Activated CD4-positive, alpha-beta T cell treated with anti-CD3 and anti-CD28 coated beads, Interleukin-2, amount 10 ng/mL, durations not matched to agents 24 days and 14 days (primary cell): ENCODE measurements at regions not wholly inside any gene's neighbourhood (a gene's known extent, or its start where the extent isn't known, plus 50 kb on each side); places are given as distances from the start of the nearest gene placed in this dataset.
A peak's percentile ranks its signal among the peaks of the same experiment; 100 is the strongest.

Experiments used
- DNase-seq: peaks from one replicate; pipeline ENCODE4 v3.0.0; 2022
- H3K27ac Mint-ChIP-seq: one replicate; pipeline ENCODE4 v1.8.0; 2022; ENCODE audit warnings: mild to moderate bottlenecking, mixed read lengths
- H3K27me3 Mint-ChIP-seq: one replicate; pipeline ENCODE4 v1.8.0; 2022; ENCODE audit warnings: mixed read lengths
- H3K36me3 Mint-ChIP-seq: one replicate; pipeline ENCODE4 v1.8.0; 2022; ENCODE audit warnings: low read depth, mild to moderate bottlenecking, mixed read lengths
- H3K4me1 Mint-ChIP-seq: one replicate; pipeline ENCODE4 v1.8.0; 2021; ENCODE audit warnings: mixed read lengths
- H3K4me3 Mint-ChIP-seq: one replicate; pipeline ENCODE4 v1.8.0; 2022; ENCODE audit warnings: mild to moderate bottlenecking, moderate library complexity, mixed read lengths
- H3K9me3 Mint-ChIP-seq: one replicate; pipeline ENCODE4 v1.8.0; 2021; ENCODE audit warnings: mixed read lengths
- intact Hi-C: fragments of 100-400 bp; cut with micrococcal nuclease; formaldehyde crosslinking; loops from one replicate; pipeline ENCODE4 v1.15.1; 2023

DNA sequence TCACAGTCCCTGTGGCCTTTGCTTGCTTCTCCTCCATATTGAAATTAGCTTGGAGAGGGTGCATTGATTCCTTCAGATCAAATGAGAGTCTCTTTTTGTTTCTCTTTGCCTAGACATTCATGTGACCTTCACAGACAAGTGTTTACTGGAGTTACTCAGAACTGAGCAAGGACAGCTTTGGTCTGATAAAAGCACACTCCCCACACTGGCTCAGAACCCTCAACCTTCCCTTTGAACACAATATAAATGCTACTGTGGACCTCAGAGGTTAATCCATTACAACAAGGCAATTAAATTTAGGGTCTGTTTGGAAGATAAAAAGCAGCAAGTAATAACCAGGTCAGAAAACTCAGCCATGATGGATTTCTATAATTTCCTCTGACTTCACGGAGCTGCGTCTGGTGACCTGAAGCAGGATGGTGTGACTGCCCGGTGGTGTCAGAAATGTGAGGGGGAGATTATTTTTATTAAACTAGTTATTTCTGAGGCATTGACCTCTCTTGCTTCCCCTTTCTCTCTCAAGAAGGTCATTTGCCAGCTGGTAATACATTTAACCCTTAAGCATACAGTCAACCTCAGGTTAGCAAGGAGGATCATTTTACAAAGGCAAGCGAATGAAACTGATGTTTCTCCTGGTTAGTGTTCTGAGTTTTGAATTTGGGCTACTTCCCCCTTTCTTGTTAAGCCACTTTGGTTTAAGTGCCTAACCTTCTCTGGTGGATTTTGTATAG, 208.2 kb downstream of the CLIC5 start:
- H3K27ac Mint-ChIP-seq: no peak overlapping the region

DNA sequence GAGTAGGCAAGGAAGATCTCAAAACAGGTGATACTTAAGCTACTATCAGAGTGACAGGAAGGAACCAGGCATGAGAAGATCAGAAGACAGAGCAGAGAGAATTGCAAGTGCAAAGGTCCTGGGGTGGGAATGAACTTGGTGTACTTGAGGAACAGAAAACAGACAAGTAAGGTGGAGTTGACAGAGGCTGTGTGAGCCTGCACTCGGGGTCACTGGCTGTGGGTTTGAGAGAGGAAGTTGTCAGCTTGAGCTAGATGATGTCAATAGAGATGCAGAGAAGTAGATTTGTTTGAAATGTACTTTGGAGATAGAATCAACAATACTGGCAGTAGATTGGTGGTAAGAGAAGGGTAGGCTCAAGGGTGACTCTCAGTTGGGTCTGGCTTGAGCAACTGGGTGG, 209.5 kb downstream of the CLIC5 start:
- H3K4me1 Mint-ChIP-seq: peaks cover 14% of the 10 kb centered on the region
- H3K27ac Mint-ChIP-seq: no peak overlapping the region
- no peak overlapping the region for H3K4me3 Mint-ChIP-seq
- no peak for DNase-seq
- no peaks in the 10 kb centered on the region for H3K36me3 Mint-ChIP-seq
- H3K9me3 Mint-ChIP-seq: peaks cover 15% of the 10 kb centered on the region
- no peaks in the 10 kb centered on the region for H3K27me3 Mint-ChIP-seq
- intact Hi-C loops: loop anchor here (10.0 kb wide), 4 partner anchors 209 to 641 kb away; partner anchors contain the start of gene CLIC5

More for the DNA sequence above, 208.2 kb downstream of the CLIC5 start:
- DNase-seq: no peak
- Mint-ChIP-seq H3K9me3 (peaks cover 16% of the 10 kb centered on the region), H3K4me1 (peaks cover 1% of the 10 kb centered on the region), H3K27me3 (no peaks in the 10 kb centered on the region), H3K4me3 (no peak overlapping the region), H3K36me3 (no peaks in the 10 kb centered on the region)
- intact Hi-C loops: loop anchor here (10.0 kb wide), 4 partner anchors 207 to 643 kb away; partner anchors contain the start of gene CLIC5

DNA sequence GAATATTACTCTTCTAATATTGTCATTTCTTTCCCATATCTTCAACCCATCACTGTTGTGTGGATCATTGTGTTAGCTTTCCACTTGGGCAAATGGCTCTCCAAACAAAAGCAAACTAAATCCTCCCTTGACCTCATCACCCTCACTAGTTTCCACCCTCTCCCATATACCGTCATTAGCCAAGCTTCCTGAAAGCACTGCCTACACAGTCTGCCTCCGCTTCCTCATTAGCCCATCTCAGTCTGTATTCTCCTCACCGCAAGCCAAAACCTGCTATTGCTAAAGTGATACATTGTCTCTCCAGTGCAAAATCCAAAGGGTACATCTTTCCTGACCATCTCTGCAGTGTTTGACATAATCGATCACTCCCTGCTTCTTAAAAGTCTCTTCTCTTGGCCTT, 212.6 kb downstream of the CLIC5 start:
- DNase-seq: no peak
- intact Hi-C loops: loop anchor here (2.0 to 10.0 kb wide), 9 partner anchors 28 to 638 kb away; partner anchors contain the start of genes CLIC5 and SUPT3H
- Mint-ChIP-seq H3K27me3 (no peaks in the 10 kb centered on the region), H3K4me1 (peaks cover 21% of the 10 kb centered on the region), H3K27ac (no peak overlapping the region), H3K9me3 (peaks cover 9% of the 10 kb centered on the region), H3K36me3 (peaks cover 3% of the 10 kb centered on the region), H3K4me3 (no peak overlapping the region)

DNA sequence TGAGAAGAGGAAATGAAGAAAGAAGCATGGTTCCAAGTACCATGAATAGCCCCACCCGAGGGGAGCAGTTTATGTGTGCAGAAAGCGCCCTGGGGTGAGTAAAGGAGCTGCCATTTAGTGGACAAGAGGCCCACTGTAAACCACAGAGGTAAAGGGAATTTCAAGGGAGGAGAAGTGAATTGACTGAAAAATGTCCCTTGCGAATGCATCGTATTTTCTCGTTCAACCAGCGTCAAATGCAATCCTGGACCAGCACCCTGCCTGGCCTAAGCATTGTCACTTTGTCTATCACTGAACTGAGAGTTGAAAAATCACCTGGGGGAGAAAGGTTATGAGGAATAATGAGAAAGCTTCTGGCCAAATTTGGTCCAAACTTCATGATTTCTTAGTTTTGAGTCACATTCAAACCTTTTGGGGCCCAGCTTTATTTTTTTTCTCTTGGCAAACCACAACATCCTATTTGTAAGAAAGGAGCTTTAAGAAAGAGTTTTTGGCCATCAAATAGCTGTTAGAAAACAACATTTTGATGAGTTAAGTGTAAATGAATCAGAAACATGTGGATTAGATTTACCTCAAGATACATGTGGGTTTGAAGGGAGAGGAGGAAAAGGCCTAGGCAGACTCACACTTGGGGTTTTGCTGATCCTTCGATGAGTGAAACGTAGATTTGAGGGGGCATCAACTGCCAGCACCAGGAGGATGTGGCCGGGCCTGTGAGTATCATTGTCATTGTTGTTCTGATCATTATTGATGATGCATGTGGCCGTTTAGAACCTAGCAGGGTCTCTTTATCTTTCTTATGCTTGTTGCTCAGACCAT, 214.0 kb downstream of the CLIC5 start:
- H3K9me3 Mint-ChIP-seq: peaks cover 9% of the 10 kb centered on the region
- H3K27ac Mint-ChIP-seq: peak overlapping the region; percentile 86
- DNase-seq: peak; percentile 78
- peaks cover 21% of the 10 kb centered on the region for H3K4me1 Mint-ChIP-seq
- H3K4me3 Mint-ChIP-seq: peak overlapping the region; percentile 28
- peaks cover 3% of the 10 kb centered on the region for H3K36me3 Mint-ChIP-seq
- intact Hi-C loops: loop anchor here (1.0 to 10.0 kb wide), 15 partner anchors 13 to 637 kb away; partner anchors contain the start of genes CLIC5 and SUPT3H
- H3K27me3 Mint-ChIP-seq: no peaks in the 10 kb centered on the region

DNA sequence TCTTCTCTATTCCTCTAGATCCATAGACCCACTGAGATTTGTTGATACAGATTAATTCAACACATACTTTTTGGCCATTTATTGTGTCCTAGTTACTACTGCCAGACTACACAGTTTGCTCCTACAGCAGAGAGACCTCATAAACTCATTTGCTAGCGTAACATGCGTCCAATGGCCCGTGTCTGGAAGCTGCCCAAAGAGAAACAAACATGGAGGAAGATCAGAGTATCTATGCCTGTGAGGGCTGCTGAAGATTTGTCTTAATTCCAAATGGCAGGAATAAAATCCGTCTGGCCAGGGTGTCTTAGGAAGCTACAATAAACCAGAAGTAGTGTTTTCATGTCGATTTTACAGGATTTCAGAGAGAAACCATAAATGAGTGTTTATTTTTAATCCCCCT, 214.7 kb downstream of the CLIC5 start:
- DNase-seq: no peak
- Mint-ChIP-seq H3K36me3 (peaks cover 3% of the 10 kb centered on the region), H3K4me1 (peaks cover 21% of the 10 kb centered on the region), H3K27me3 (no peaks in the 10 kb centered on the region), H3K9me3 (peaks cover 9% of the 10 kb centered on the region), H3K27ac (peak overlapping the region; percentile 86), H3K4me3 (no peak overlapping the region)
- intact Hi-C loops: loop anchor here (1.0 to 10.0 kb wide), 7 partner anchors 64 to 636 kb away; partner anchors contain the start of genes CLIC5 and SUPT3H

DNA sequence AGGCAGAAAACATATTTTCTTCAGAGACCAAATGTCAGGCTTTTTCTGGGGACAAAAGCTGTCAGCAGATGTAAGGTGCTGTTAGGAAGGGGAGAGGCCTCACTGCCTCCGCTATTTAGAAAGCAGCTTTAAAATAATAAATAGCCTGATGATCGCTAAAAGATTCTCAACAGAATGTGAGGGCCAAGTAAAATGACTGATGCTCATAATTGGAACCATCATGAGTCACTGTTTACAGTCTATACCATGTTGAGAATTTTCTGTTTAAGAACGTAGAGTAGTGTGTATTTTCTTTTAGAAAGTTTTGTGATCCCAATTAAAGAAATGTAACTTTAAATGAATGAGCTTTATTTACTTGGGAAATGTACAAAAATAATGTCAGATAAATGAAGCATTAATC, 220.0 kb downstream of the CLIC5 start:
- Mint-ChIP-seq H3K27ac (no peak overlapping the region), H3K36me3 (peaks cover 3% of the 10 kb centered on the region), H3K9me3 (peaks cover 9% of the 10 kb centered on the region), H3K27me3 (no peaks in the 10 kb centered on the region), H3K4me3 (no peak overlapping the region), H3K4me1 (peaks cover 6% of the 10 kb centered on the region)
- DNase-seq: no peak
- intact Hi-C loops: no loop called here

DNA sequence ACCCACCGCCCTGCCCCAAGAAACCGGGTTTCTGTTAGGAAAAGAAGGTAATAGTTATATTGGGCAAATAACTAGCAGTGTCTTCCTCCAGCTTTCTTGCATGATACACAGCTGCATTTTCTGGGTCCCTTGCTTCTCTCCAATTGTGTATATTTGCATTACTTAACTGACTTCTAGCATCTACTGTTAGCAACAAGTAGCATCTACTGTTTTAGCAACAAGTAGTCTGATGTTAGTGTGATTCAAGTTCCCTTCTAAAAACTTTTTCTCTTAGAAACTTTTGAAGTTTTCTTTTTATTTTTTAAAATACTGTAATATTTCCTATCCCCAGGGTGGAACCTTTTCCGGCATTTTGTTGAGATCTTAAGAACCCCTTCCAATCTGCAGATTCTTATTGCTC, 221.2 kb downstream of the CLIC5 start:
- Mint-ChIP-seq H3K36me3 (peaks cover 3% of the 10 kb centered on the region), H3K27ac (no peak overlapping the region), H3K4me3 (no peak overlapping the region), H3K4me1 (peaks cover 4% of the 10 kb centered on the region), H3K9me3 (peaks cover 8% of the 10 kb centered on the region), H3K27me3 (no peaks in the 10 kb centered on the region)
- DNase-seq: no peak
- intact Hi-C loops: no loop called here

DNA sequence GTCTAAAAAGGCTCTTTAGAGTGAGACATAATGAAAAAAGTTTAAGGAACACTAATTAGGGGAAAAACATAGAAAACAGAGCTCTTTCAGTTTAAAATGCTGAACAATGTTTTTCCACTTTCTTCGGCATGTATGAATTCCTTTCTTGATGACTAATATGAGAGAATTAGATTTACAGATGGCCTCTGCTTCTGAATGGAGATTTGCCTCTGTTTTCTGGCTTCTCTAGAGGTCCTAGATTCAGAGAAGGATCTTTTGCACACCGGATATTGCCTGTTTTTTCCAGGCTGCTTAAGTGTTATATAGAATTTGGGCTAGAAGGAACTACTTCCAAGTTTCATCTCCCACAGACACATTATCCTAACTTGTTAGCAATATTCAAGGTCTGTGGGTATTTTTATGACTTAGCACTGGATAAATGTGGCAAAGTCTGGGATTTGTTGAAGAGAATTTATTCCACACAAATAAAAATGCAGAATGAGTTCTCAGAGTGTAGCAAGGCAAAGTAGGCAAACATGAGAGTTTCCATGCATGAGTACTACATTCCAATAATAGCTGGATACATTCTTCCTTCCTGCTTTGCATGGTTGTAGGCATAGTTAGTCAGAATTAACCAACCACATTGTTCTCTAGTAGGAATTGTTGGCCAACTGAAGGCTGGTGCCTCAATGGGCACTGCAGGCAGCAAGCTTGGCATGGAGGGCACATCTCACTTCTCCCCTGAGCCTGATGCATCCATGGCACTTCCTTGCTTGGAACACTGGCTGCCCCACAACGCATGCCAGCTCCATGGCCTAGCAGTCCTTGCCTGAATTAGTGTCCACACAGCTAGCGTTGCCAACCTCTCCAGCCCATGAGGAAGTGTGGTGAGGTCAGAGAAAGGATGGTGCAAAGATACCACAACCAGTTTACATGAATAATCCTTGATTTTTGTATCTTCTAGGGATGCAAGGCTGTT, 224.2 kb downstream of the CLIC5 start:
- no peak for DNase-seq
- Mint-ChIP-seq H3K4me3 (no peak overlapping the region), H3K4me1 (peaks cover 4% of the 10 kb centered on the region), H3K27me3 (no peaks in the 10 kb centered on the region), H3K9me3 (peaks cover 4% of the 10 kb centered on the region), H3K36me3 (no peaks in the 10 kb centered on the region), H3K27ac (peak overlapping the region; percentile 19)
- intact Hi-C loops: no loop called here

DNA sequence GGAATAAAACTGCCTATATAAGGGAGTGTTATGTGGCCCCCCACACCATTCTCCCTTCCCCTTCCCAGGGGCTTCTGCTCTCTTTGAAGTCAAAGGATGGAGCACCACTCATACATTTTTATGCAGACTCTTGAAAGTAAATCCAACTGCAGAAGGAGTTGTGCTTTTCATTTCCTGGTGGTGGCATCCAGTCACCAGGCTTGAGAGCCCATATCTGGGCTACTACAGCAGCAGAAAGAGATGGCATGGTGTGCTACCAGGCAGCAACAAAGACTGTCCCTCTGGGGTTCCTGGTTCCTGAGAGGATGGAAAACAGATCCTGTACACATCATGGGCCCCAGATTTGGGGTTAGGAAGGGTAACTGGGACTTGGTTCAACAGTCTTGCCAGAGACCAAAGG, 226.4 kb downstream of the CLIC5 start:
- H3K9me3 Mint-ChIP-seq: peaks cover 4% of the 10 kb centered on the region
- H3K4me1 Mint-ChIP-seq: peaks cover 4% of the 10 kb centered on the region
- H3K27ac Mint-ChIP-seq: no peak overlapping the region
- no peaks in the 10 kb centered on the region for H3K36me3 Mint-ChIP-seq
- H3K4me3 Mint-ChIP-seq: no peak overlapping the region
- intact Hi-C loops: no loop called here
- H3K27me3 Mint-ChIP-seq: no peaks in the 10 kb centered on the region
- DNase-seq: no peak

DNA sequence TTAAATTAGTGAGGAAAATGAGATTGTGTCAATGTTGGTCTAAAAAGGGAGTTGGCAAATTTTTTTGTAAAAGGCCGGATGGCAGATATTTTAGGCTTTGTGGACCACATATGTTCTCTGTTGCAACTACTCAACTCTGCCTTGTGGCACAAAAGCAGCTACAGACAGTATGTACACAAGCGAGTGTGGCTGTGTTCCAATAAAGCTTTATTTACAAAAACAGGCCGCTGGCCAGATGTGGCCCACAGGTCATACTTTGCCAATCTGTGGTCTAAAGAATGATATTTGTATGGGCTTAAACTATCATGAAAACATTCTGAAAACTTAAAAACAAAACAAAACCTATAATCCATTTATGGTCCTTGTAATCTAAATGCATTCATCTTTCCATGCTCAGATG, 228.3 kb downstream of the CLIC5 start:
- H3K4me3 Mint-ChIP-seq: no peak overlapping the region
- peaks cover 4% of the 10 kb centered on the region for H3K9me3 Mint-ChIP-seq
- peaks cover 4% of the 10 kb centered on the region for H3K4me1 Mint-ChIP-seq
- no peaks in the 10 kb centered on the region for H3K27me3 Mint-ChIP-seq
- intact Hi-C loops: no loop called here
- no peaks in the 10 kb centered on the region for H3K36me3 Mint-ChIP-seq
- no peak overlapping the region for H3K27ac Mint-ChIP-seq
- no peak for DNase-seq

DNA sequence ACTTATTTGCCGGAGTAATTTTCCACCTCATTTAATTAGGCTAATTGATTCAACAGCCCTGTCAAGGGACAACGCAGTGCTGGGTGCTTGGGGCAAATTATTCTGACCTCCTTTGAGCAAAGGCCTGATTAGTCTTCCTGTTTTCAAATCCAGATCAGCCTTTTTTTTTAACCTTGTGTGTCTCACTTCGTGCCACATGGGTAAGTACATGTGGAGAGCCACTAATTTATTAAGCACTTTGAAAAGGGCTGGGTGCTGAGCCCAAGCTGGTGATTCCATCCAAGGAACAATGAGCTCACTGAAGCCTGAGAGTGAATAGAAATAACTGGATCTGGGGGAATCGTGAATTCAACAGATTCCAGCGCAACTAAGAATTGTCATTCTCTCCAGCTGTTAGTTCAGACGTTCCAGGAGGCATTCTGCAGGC, 229.3 kb downstream of the CLIC5 start:
- intact Hi-C loops: no loop called here
- Mint-ChIP-seq H3K4me1 (peaks cover 4% of the 10 kb centered on the region), H3K4me3 (no peak overlapping the region), H3K27ac (no peak overlapping the region), H3K27me3 (no peaks in the 10 kb centered on the region), H3K36me3 (no peaks in the 10 kb centered on the region), H3K9me3 (peaks cover 4% of the 10 kb centered on the region)
- peak; percentile 17 for DNase-seq

DNA sequence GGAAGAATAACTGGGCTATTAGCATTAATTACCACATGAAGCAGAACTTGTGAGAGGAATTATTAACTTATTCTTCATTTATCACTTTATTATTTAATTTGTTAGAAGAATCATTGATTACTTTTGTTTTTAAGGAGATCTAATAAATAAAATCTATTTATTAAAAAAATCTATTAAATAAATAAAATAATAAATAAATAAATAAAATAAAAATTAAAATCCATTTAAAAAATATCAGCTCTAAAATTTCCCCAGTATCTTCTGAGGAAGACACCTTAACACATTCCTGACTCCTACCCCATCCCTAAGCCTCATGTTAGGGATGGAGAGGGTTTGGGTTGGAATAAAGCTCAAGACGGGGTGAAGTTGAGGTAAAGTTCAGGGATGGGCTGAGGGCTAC, 231.4 kb downstream of the CLIC5 start:
- H3K27me3 Mint-ChIP-seq: no peaks in the 10 kb centered on the region
- H3K9me3 Mint-ChIP-seq: no peaks in the 10 kb centered on the region
- DNase-seq: no peak
- no peak overlapping the region for H3K4me3 Mint-ChIP-seq
- intact Hi-C loops: no loop called here
- no peaks in the 10 kb centered on the region for H3K36me3 Mint-ChIP-seq
- peaks cover 1% of the 10 kb centered on the region for H3K4me1 Mint-ChIP-seq
- no peak overlapping the region for H3K27ac Mint-ChIP-seq

DNA sequence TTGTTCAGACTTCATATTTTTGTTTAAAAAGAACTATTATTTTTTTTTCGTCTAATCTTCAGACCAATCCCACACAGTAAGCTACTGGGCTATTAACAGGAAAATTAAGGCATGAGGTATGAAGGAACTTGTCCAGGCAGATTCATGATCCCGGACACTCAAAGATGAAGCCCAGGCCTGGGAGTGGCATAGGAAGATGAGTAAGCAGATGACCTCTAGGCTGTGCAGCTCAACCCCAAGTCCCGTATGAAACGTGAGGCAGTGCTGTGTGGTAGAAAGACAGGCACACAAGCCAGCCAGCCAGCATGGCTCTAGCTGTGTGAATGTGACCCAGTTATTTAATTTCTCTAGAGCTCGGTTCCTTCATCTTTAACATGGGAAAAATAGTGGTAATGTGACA, 231.9 kb downstream of the CLIC5 start:
- Mint-ChIP-seq H3K9me3 (no peaks in the 10 kb centered on the region), H3K4me3 (no peak overlapping the region), H3K27me3 (no peaks in the 10 kb centered on the region), H3K27ac (no peak overlapping the region), H3K36me3 (no peaks in the 10 kb centered on the region), H3K4me1 (peaks cover 1% of the 10 kb centered on the region)
- intact Hi-C loops: no loop called here
- peak; percentile 27 for DNase-seq
